T-helper 2 cell treated with Interferon-gamma antibody and Interleukin-4, amounts not matched to agents 5 μg/mL and 100 μg/mL, for 36 hours (primary cell): ENCODE measurements at regions not wholly inside any gene's neighbourhood (a gene's known extent, or its start where the extent isn't known, plus 50 kb on each side); places are given as distances from the start of the nearest gene placed in this dataset.
"Not testable (repeated sequence)": the region's sequence is repeated elsewhere in the genome, so short reads cannot be mapped to it uniquely, and the experiment has no call there.

Experiments
- DNase-seq: peaks from one replicate; pipeline ENCODE4 v3.0.0; 2021; ENCODE audit warnings: low spot score
- H3K27ac Mint-ChIP-seq: one replicate; pipeline ENCODE4 v1.8.0; 2021; ENCODE audit warnings: mild to moderate bottlenecking, mixed read lengths
- H3K27me3 Mint-ChIP-seq: one replicate; pipeline ENCODE4 v1.8.0; 2021; ENCODE audit warnings: low read depth, mixed read lengths
- H3K36me3 Mint-ChIP-seq: one replicate; pipeline ENCODE4 v1.8.0; 2021; ENCODE audit warnings: low read depth, mixed read lengths
- H3K4me1 Mint-ChIP-seq: one replicate; pipeline ENCODE4 v1.8.0; 2021; ENCODE audit warnings: low read depth, mixed read lengths
- H3K4me3 Mint-ChIP-seq: one replicate; pipeline ENCODE4 v1.8.0; 2022; ENCODE audit warnings: mild to moderate bottlenecking, moderate library complexity, mixed read lengths
- H3K9me3 Mint-ChIP-seq: one replicate; pipeline ENCODE4 v1.8.0; 2021; ENCODE audit warnings: mixed read lengths

GRCh38 chr11:116345575-116345974 is 427.2 kb downstream of the BUD13 start:
- H3K27ac Mint-ChIP-seq = no peak overlapping the region
- H3K27me3 Mint-ChIP-seq = no peaks in the 10 kb centered on the region
- no peak for DNase-seq
- H3K4me1 Mint-ChIP-seq = peaks cover 1% of the 10 kb centered on the region
- no peaks in the 10 kb centered on the region for H3K36me3 Mint-ChIP-seq
- no peak overlapping the region for H3K4me3 Mint-ChIP-seq
- peaks cover 5% of the 10 kb centered on the region for H3K9me3 Mint-ChIP-seq

- no peaks in the 10 kb centered on the region for H3K27me3 Mint-ChIP-seq
- no peak overlapping the region for H3K4me3 Mint-ChIP-seq
- DNase-seq = no peak
- H3K36me3 Mint-ChIP-seq = no peaks in the 10 kb centered on the region
- no peak overlapping the region for H3K27ac Mint-ChIP-seq
- H3K9me3 Mint-ChIP-seq = peaks cover 5% of the 10 kb centered on the region
- H3K4me1 Mint-ChIP-seq = peaks cover 1% of the 10 kb centered on the region
Measured at GRCh38 chr11:116344601-116345000, 428.2 kb downstream of the BUD13 start.

GRCh38 chr11:116343270-116343669 is 429.5 kb downstream of the BUD13 start:
- no peak for DNase-seq
- Mint-ChIP-seq H3K36me3 (no peaks in the 10 kb centered on the region), H3K27ac (no peak overlapping the region), H3K27me3 (no peaks in the 10 kb centered on the region), H3K9me3 (peaks cover 5% of the 10 kb centered on the region), H3K4me1 (no peaks in the 10 kb centered on the region), H3K4me3 (no peak overlapping the region)

GRCh38 chr11:116342148-116342547 is 430.6 kb downstream of the BUD13 start:
- no peaks in the 10 kb centered on the region for H3K4me1 Mint-ChIP-seq
- DNase-seq = no peak
- H3K4me3 Mint-ChIP-seq = no peak overlapping the region
- H3K27ac Mint-ChIP-seq = no peak overlapping the region
- peaks cover 5% of the 10 kb centered on the region for H3K9me3 Mint-ChIP-seq
- H3K27me3 Mint-ChIP-seq = no peaks in the 10 kb centered on the region
- no peaks in the 10 kb centered on the region for H3K36me3 Mint-ChIP-seq

GRCh38 chr11:116339306-116340098 is 433.3 kb downstream of the BUD13 start:
- Mint-ChIP-seq H3K27ac (no peak overlapping the region), H3K4me3 (no peak overlapping the region), H3K36me3 (no peaks in the 10 kb centered on the region), H3K4me1 (no peaks in the 10 kb centered on the region), H3K9me3 (no peaks in the 10 kb centered on the region), H3K27me3 (no peaks in the 10 kb centered on the region)
- no peak for DNase-seq

GRCh38 chr11:116338500-116338899 is 434.3 kb downstream of the BUD13 start:
- DNase-seq, H3K36me3 Mint-ChIP-seq, H3K4me3 Mint-ChIP-seq, H3K9me3 Mint-ChIP-seq, H3K27me3 Mint-ChIP-seq, H3K4me1 Mint-ChIP-seq, H3K27ac Mint-ChIP-seq: not testable (repeated sequence)

GRCh38 chr11:116336540-116336939 is 436.2 kb downstream of the BUD13 start:
- Mint-ChIP-seq H3K4me1 (no peaks in the 10 kb centered on the region), H3K27me3 (no peaks in the 10 kb centered on the region), H3K4me3 (no peak overlapping the region), H3K9me3 (no peaks in the 10 kb centered on the region), H3K27ac (no peak overlapping the region), H3K36me3 (no peaks in the 10 kb centered on the region)
- DNase-seq = no peak

- H3K36me3 Mint-ChIP-seq = no peaks in the 10 kb centered on the region
- H3K27ac Mint-ChIP-seq = no peak overlapping the region
- DNase-seq = no peak
- H3K27me3 Mint-ChIP-seq = no peaks in the 10 kb centered on the region
- H3K4me1 Mint-ChIP-seq = no peaks in the 10 kb centered on the region
- H3K4me3 Mint-ChIP-seq = no peak overlapping the region
- H3K9me3 Mint-ChIP-seq = no peaks in the 10 kb centered on the region
Measured at GRCh38 chr11:116335891-116336290, 436.9 kb downstream of the BUD13 start.

GRCh38 chr11:116335078-116335477 is 437.7 kb downstream of the BUD13 start:
- DNase-seq = no peak
- H3K4me1 Mint-ChIP-seq = no peaks in the 10 kb centered on the region
- H3K27ac Mint-ChIP-seq = no peak overlapping the region
- H3K4me3 Mint-ChIP-seq = no peak overlapping the region
- H3K27me3 Mint-ChIP-seq = no peaks in the 10 kb centered on the region
- no peaks in the 10 kb centered on the region for H3K9me3 Mint-ChIP-seq
- H3K36me3 Mint-ChIP-seq = no peaks in the 10 kb centered on the region

- Mint-ChIP-seq H3K27ac (no peak overlapping the region), H3K9me3 (no peaks in the 10 kb centered on the region), H3K36me3 (no peaks in the 10 kb centered on the region), H3K4me1 (no peaks in the 10 kb centered on the region), H3K27me3 (no peaks in the 10 kb centered on the region), H3K4me3 (no peak overlapping the region)
- no peak for DNase-seq
Measured at GRCh38 chr11:116334596-116334995, 438.2 kb downstream of the BUD13 start.

- DNase-seq = no peak
- no peaks in the 10 kb centered on the region for H3K36me3 Mint-ChIP-seq
- no peak overlapping the region for H3K4me3 Mint-ChIP-seq
Measured at GRCh38 chr11:116333001-116333535, 439.7 kb downstream of the BUD13 start.

GRCh38 chr11:116332391-116332790 is 440.4 kb downstream of the BUD13 start:
- Mint-ChIP-seq H3K27ac (no peak overlapping the region), H3K9me3 (no peaks in the 10 kb centered on the region), H3K4me1 (no peaks in the 10 kb centered on the region), H3K27me3 (no peaks in the 10 kb centered on the region), H3K36me3 (no peaks in the 10 kb centered on the region), H3K4me3 (no peak overlapping the region)
- no peak for DNase-seq

More at GRCh38 chr11:116333001-116333535, 439.7 kb downstream of the BUD13 start:
- Mint-ChIP-seq H3K9me3 (no peaks in the 10 kb centered on the region), H3K27ac (no peak overlapping the region), H3K4me1 (no peaks in the 10 kb centered on the region), H3K27me3 (no peaks in the 10 kb centered on the region)

GRCh38 chr11:116331381-116331780 is 441.4 kb downstream of the BUD13 start:
- DNase-seq = no peak
- Mint-ChIP-seq H3K36me3 (no peaks in the 10 kb centered on the region), H3K4me3 (no peak overlapping the region), H3K9me3 (no peaks in the 10 kb centered on the region), H3K27me3 (no peaks in the 10 kb centered on the region), H3K27ac (no peak overlapping the region), H3K4me1 (no peaks in the 10 kb centered on the region)

GRCh38 chr11:116330439-116331185 is 442.2 kb downstream of the BUD13 start:
- H3K4me3 Mint-ChIP-seq = no peak overlapping the region
- no peak for DNase-seq
- no peaks in the 10 kb centered on the region for H3K4me1 Mint-ChIP-seq
- H3K36me3 Mint-ChIP-seq = no peaks in the 10 kb centered on the region
- H3K9me3 Mint-ChIP-seq = no peaks in the 10 kb centered on the region
- H3K27me3 Mint-ChIP-seq = no peaks in the 10 kb centered on the region
- no peak overlapping the region for H3K27ac Mint-ChIP-seq
